PC-3 (cell line): ENCODE measurements at regions not wholly inside any gene's neighbourhood (a gene's known extent, or its start where the extent isn't known, plus 50 kb on each side); places are given as distances from the start of the nearest gene placed in this dataset.
"Not testable (repeated sequence)": the region's sequence is repeated elsewhere in the genome, so short reads cannot be mapped to it uniquely, and the experiment has no call there.

Experiments
- ATAC-seq: fragments of 200-7000 bp; cut with Tn5 transposase; 2 replicates; pipeline ENCODE4 v1.9.1; 2020; ENCODE audit warnings: mild to moderate bottlenecking, moderate library complexity
- BruUV-seq: library from RNA; stranded (reverse); fragments of 400-500 nt; replicated peaks from 2 replicates; lab custom pipeline; 2021; lab: Mats Ljungman, UMichigan
- CTCF ChIA-PET: fragments of 300-600 bp; sonication (Branson Sonifier 250); formaldehyde crosslinking; loops from one replicate; lab custom pipeline; 2022; ENCODE audit warnings: antibody characterized with exemption; lab: Charles Lee
- POLR2A ChIA-PET: fragments of 300-600 bp; sonication (Branson Sonifier 250); formaldehyde crosslinking; loops from one replicate; lab custom pipeline; 2022; ENCODE audit warnings: antibody characterized with exemption; ENCODE audit not compliant: unreplicated experiment; lab: Charles Lee
- DNase-seq: peaks from one replicate; pipeline ENCODE4 v3.0.0-alpha.2; 2015
- H2AFZ ChIP-seq: fragments of 300-600 bp; sonication (generic); 2 replicates; pipeline ENCODE4 v1.6.0; 2016; ENCODE audit warnings: antibody characterized with exemption, low read length
- H3F3A ChIP-seq: fragments of 300-600 bp; sonication (generic); one replicate; pipeline ENCODE4 v1.6.0; 2017; ENCODE audit warnings: antibody characterized with exemption, low read length, control low read depth, mild to moderate bottlenecking; ENCODE audit not compliant: unreplicated experiment
- H3K27ac ChIP-seq: fragments of 300-600 bp; sonication (generic); 2 replicates; pipeline ENCODE4 v1.5.1; 2016; ENCODE audit warnings: mild to moderate bottlenecking, low read length
- H3K27me3 ChIP-seq: fragments of 300-600 bp; sonication (generic); 2 replicates; pipeline ENCODE4 v1.6.1; 2016; ENCODE audit warnings: low read length, mixed read lengths
- H3K36me3 ChIP-seq: fragments of 300-600 bp; sonication (generic); 2 replicates; pipeline ENCODE4 v1.6.1; 2016; ENCODE audit warnings: low read depth, mixed run types, low read length, mixed read lengths
- H3K4me1 ChIP-seq: fragments of 300-600 bp; sonication (generic); 2 replicates; pipeline ENCODE4 v1.5.1; 2016; ENCODE audit warnings: low read length; ENCODE audit not compliant: insufficient read depth
- H3K4me2 ChIP-seq: fragments of 300-600 bp; sonication (generic); 2 replicates; pipeline ENCODE4 v1.6.0; 2016; ENCODE audit warnings: low read length
- H3K4me3 ChIP-seq: fragments of 300-600 bp; sonication (generic); 2 replicates; pipeline ENCODE4 v1.5.1; 2016; ENCODE audit warnings: mild to moderate bottlenecking, low read length, mixed read lengths
- H3K79me2 ChIP-seq: fragments of 300-600 bp; sonication (generic); 2 replicates; pipeline ENCODE4 v1.6.1; 2017; ENCODE audit warnings: low read length, mixed read lengths
- H3K9ac ChIP-seq: fragments of 300-600 bp; sonication (generic); 2 replicates; pipeline ENCODE4 v1.6.0; 2016; ENCODE audit warnings: mild to moderate bottlenecking, low read length
- H3K9me2 ChIP-seq: fragments of 300-600 bp; sonication (generic); replicated peaks from 2 replicates; pipeline ENCODE4 v1.6.1; 2016; ENCODE audit warnings: mixed run types, low read length, mixed read lengths
- H3K9me3 ChIP-seq: fragments of 300-600 bp; sonication (generic); 2 replicates; pipeline ENCODE4 v1.6.1; 2016; ENCODE audit warnings: low read length, mixed read lengths
- H4K20me1 ChIP-seq: fragments of 300-600 bp; sonication (generic); 2 replicates; pipeline ENCODE4 v1.6.1; 2016; ENCODE audit warnings: low read length, mixed read lengths
- CTCF ChIP-seq: fragments of 300-600 bp; sonication (generic); conservative IDR thresholded peaks from 2 replicates; pipeline ENCODE4 v1.5.1; 2017; ENCODE audit warnings: antibody characterized with exemption, low read depth, mild to moderate bottlenecking, low read length
- EZH2 ChIP-seq: fragments of 300-600 bp; sonication (generic); IDR thresholded peaks from one replicate; pipeline ENCODE4 v1.6.1; 2017; ENCODE audit warnings: antibody characterized with exemption, mild to moderate bottlenecking, low read length; ENCODE audit not compliant: unreplicated experiment
- EZH2phosphoT487 ChIP-seq: fragments of 300-600 bp; sonication (generic); IDR thresholded peaks from 2 replicates; pipeline ENCODE4 v1.6.1; 2018; ENCODE audit warnings: mild to moderate bottlenecking, antibody characterized with exemption, low read length, borderline replicate concordance
- intact Hi-C: fragments of 100-400 bp; cut with micrococcal nuclease; formaldehyde crosslinking; loops from 2 replicates; pipeline ENCODE4 v1.9.0; 2023

GRCh38 chr10:22150842-22151241 is 67.0 kb downstream of the EBLN1 start:
- intact Hi-C loops: no loop called here
- no peak overlapping the region for H3K9ac ChIP-seq
- no TSS peak for BruUV-seq

GRCh38 chr10:22148961-22149360 is 68.9 kb downstream of the EBLN1 start:
- H3K79me2 ChIP-seq: no peaks in the 10 kb centered on the region
- POLR2A ChIA-PET: no interaction called here

More at GRCh38 chr10:22150842-22151241, 67.0 kb downstream of the EBLN1 start:
- no peak for TF ChIP-seq EZH2
- no peak for TF ChIP-seq CTCF
- no peak for TF ChIP-seq EZH2phosphoT487
- no peak overlapping the region for H3K4me3 ChIP-seq
- no peak overlapping the region for H3K4me2 ChIP-seq
- ATAC-seq (no peak), DNase-seq (no peak)
- H3K9me2 ChIP-seq: no peaks in the 10 kb centered on the region
- H2AFZ ChIP-seq: no peak overlapping the region
- H3F3A ChIP-seq: no peaks in the 10 kb centered on the region
- H3K79me2 ChIP-seq: no peaks in the 10 kb centered on the region
- no peaks in the 10 kb centered on the region for H4K20me1 ChIP-seq
- no peaks in the 10 kb centered on the region for H3K9me3 ChIP-seq
- CTCF ChIA-PET: no interaction called here
- no peaks in the 10 kb centered on the region for H3K27me3 ChIP-seq
- POLR2A ChIA-PET: no interaction called here
- H3K4me1 ChIP-seq: no peaks in the 10 kb centered on the region
- H3K27ac ChIP-seq: no peak overlapping the region
- H3K36me3 ChIP-seq: no peaks in the 10 kb centered on the region

GRCh38 chr10:22145873-22146272 is 71.9 kb downstream of the EBLN1 start:
- BruUV-seq, CTCF ChIA-PET, H3F3A ChIP-seq, DNase-seq, H3K9me2 ChIP-seq, H3K4me1 ChIP-seq, H2AFZ ChIP-seq, H3K9me3 ChIP-seq, H3K4me2 ChIP-seq, H3K79me2 ChIP-seq, H3K36me3 ChIP-seq, H3K4me3 ChIP-seq, ATAC-seq, intact Hi-C loops, POLR2A ChIA-PET, H3K9ac ChIP-seq, H3K27me3 ChIP-seq, H3K27ac ChIP-seq, H4K20me1 ChIP-seq: not testable (repeated sequence)

More at GRCh38 chr10:22148961-22149360, 68.9 kb downstream of the EBLN1 start:
- Histone ChIP-seq H3K9ac (no peak overlapping the region), H3F3A (no peaks in the 10 kb centered on the region), H4K20me1 (no peaks in the 10 kb centered on the region), H3K27ac (no peak overlapping the region), H3K9me3 (no peaks in the 10 kb centered on the region), H3K27me3 (no peaks in the 10 kb centered on the region), H3K36me3 (no peaks in the 10 kb centered on the region), H3K4me3 (no peak overlapping the region), H2AFZ (no peak overlapping the region), H3K4me1 (no peaks in the 10 kb centered on the region), H3K9me2 (no peaks in the 10 kb centered on the region), H3K4me2 (no peak overlapping the region)
- DNase-seq (peak; percentile 35), ATAC-seq (no peak)
- no TSS peak for BruUV-seq
- TF ChIP-seq EZH2phosphoT487 (no peak), CTCF (no peak), EZH2 (no peak)
- CTCF ChIA-PET: no interaction called here
- intact Hi-C loops: no loop called here
